ENCODE measurements at regions not wholly inside any gene's neighbourhood (a gene's known extent, or its start where the extent isn't known, plus 50 kb on each side); places are given as distances from the start of the nearest gene placed in this dataset.

DNA sequence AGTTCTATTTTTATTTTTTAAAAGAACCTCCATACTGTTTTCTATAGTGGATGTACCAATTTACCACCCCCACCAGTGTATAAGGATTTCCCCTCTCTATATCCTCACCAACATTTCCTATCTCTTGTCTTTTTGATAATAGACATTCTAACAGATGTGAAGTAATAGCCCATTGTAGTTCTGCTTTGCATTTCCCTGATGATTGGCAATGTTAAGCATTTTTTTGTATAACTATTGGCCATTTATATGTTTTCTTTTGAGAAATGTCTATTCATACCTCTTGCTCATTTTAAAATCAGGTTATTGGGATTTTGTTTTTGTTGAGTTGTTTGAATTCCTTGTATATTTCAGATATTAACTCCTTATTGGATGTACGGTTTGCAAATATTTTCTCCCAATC is 251.1 kb upstream of the HTR2C start:
- Histone ChIP-seq H3K4me3 (no peak overlapping the region), H3K4me1 (no peaks in the 10 kb centered on the region), H3K27me3 (ENCODE audit: low read depth) (no peaks in the 10 kb centered on the region), H3K9me3 (no peaks in the 10 kb centered on the region), H3K27ac (no peak overlapping the region), H3K36me3 (no peaks in the 10 kb centered on the region)
- DNase-seq (no peak), ATAC-seq (no peak)
- TF ChIP-seq, protein P1, sequence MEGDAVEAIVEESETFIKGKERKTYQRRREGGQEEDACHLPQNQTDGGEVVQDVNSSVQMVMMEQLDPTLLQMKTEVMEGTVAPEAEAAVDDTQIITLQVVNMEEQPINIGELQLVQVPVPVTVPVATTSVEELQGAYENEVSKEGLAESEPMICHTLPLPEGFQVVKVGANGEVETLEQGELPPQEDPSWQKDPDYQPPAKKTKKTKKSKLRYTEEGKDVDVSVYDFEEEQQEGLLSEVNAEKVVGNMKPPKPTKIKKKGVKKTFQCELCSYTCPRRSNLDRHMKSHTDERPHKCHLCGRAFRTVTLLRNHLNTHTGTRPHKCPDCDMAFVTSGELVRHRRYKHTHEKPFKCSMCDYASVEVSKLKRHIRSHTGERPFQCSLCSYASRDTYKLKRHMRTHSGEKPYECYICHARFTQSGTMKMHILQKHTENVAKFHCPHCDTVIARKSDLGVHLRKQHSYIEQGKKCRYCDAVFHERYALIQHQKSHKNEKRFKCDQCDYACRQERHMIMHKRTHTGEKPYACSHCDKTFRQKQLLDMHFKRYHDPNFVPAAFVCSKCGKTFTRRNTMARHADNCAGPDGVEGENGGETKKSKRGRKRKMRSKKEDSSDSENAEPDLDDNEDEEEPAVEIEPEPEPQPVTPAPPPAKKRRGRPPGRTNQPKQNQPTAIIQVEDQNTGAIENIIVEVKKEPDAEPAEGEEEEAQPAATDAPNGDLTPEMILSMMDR (IDR thresholded peaks at IDR 0.05): no peak
- intact Hi-C loops (cut with DNase I): no loop called here

DNA sequence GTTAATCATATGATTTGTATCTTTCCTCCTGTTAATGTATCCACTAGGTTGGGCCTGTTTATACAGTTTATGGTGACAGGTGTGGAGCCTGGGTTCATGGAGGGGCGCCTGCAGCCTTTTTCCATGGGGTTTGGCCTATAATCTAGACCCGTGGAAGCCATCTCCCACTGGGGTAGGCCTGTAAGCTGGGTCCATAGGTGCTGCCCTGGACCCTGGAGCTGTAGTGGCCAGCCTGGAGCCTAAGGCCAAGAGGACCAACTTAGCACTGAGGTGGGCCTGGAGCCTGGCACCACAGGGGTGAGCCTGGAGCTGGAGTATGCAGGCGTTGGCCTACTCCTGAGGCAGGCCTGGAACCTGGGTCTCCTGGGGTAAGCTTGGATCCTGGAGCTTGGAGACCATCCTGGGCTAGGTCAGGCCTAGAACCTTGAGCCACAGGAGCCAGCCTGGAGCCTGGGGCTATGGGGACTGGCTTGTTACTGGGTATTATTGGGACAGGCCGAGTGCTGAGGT is 249.4 kb upstream of the HTR2C start:
- Histone ChIP-seq H3K27ac (no peak overlapping the region), H3K27me3 (ENCODE audit: low read depth) (no peaks in the 10 kb centered on the region), H3K4me3 (no peak overlapping the region), H3K36me3 (no peaks in the 10 kb centered on the region), H3K4me1 (no peaks in the 10 kb centered on the region), H3K9me3 (no peaks in the 10 kb centered on the region)
- ATAC-seq (no peak), DNase-seq (no peak)
- TF ChIP-seq, protein P1 (IDR thresholded peaks at IDR 0.05): no peak
- intact Hi-C loops (cut with DNase I): no loop called here

DNA sequence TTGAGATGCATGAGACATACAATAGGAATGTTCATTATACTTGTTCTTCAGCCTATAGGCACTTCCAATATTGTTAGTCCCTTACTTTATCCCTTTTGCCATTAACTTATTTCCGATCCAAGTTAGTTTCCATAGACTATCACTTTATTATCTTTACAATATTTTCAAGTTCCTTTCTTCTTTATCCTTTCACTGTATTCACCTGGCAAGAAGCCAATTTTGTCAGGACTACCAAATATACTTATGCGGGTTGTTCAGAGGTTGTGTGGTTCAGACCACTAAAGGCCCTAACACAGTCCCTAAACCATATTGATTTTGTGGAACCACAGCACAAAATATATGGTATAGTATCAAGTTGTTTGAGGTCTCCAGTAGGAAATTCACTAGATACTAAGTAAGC is 245.0 kb upstream of the HTR2C start:
- TF ChIP-seq, protein P1 (IDR thresholded peaks at IDR 0.05): no peak

DNA sequence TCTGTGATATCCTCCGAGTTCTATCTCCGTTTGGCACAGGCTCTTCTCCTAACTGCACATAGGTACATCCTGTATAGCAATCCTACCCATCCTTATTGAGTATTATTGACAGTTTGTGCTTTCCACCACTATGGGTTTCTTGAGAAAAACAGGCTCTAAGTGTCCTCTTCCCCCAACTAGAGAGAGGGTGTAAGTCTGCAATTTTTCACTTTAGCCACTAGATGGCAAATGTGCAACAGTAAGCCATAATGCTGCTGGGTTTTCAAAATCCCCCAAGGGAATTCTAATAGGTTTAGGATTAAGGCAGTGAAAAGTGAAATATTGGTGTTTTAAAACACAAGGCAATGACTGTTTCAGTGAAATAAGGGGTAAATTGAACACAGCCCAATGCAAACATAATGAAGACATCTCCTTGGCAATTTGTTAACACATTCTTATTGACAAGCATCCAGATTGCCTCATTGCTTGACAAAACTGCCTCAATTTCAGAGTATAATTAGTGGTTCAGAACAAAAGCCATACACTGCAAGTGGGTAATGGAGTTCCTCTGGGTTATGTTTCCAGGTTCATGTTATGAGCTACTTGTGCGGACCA is 239.0 kb upstream of the HTR2C start:
- TF ChIP-seq, protein P1 (IDR thresholded peaks at IDR 0.05): peak; percentile 41
- DNase-seq (no peak), ATAC-seq (peak in 1 of 2 donors; percentile 60)

More for the DNA sequence above, 245.0 kb upstream of the HTR2C start:
- intact Hi-C loops (cut with DNase I): no loop called here
- no peaks in the 10 kb centered on the region for H3K27me3 ChIP-seq (ENCODE audit: low read depth)
- DNase-seq (no peak), ATAC-seq (no peak)
- H3K4me1 ChIP-seq: no peaks in the 10 kb centered on the region
- no peaks in the 10 kb centered on the region for H3K36me3 ChIP-seq
- H3K4me3 ChIP-seq: no peak overlapping the region
- no peaks in the 10 kb centered on the region for H3K9me3 ChIP-seq
- no peak overlapping the region for H3K27ac ChIP-seq

DNA sequence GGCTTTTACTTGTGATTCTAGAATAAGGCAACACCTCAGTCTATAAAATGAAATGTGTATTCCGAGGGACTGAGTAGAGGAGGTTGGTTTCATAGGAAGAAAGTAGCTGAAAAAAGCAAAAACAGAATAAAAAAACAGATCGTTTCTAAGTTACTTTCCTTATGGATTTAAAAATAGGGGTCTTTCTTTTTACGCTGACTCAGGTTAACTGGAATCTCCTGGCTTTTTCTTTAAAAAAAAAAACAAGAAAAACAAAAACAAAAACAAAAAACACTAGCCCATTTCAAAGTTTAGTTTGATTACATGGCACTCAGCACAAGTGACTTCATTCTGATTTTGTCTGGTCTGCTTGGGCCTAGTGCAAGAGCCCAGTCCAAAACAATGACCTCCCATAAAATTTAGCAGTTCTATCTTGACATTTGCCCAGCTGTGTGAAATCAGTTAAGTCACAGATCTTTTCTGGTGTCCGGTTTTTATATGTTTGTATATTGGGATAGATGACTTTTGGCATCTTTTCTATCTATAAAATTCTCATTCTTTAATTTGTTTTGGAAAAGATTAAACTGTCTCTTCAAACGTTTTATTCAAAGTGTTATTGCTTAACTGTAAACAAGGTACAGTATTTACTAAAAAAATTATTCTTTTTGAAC is 222.7 kb upstream of the HTR2C start:
- no peaks in the 10 kb centered on the region for H3K4me1 ChIP-seq
- no peak overlapping the region for H3K27ac ChIP-seq
- DNase-seq (no peak), ATAC-seq (no peak)
- H3K4me3 ChIP-seq: no peak overlapping the region
- no peaks in the 10 kb centered on the region for H3K36me3 ChIP-seq
- no peaks in the 10 kb centered on the region for H3K27me3 ChIP-seq (ENCODE audit: low read depth)
- H3K9me3 ChIP-seq: no peaks in the 10 kb centered on the region
- TF ChIP-seq, protein P1 (IDR thresholded peaks at IDR 0.05): no peak
- intact Hi-C loops (cut with DNase I): no loop called here

More for the DNA sequence above, 239.0 kb upstream of the HTR2C start:
- Histone ChIP-seq H3K27me3 (ENCODE audit: low read depth) (no peaks in the 10 kb centered on the region), H3K4me3 (no peak overlapping the region), H3K36me3 (no peaks in the 10 kb centered on the region), H3K4me1 (no peaks in the 10 kb centered on the region), H3K9me3 (no peaks in the 10 kb centered on the region), H3K27ac (no peak overlapping the region)
- intact Hi-C loops (cut with DNase I): no loop called here

Measured in lower lobe of right lung (tissue), 2 donors.